ENCODE measurements at regions not wholly inside any gene's neighbourhood (a gene's known extent, or its start where the extent isn't known, plus 50 kb on each side); places are given as distances from the start of the nearest gene placed in this dataset.

DNA sequence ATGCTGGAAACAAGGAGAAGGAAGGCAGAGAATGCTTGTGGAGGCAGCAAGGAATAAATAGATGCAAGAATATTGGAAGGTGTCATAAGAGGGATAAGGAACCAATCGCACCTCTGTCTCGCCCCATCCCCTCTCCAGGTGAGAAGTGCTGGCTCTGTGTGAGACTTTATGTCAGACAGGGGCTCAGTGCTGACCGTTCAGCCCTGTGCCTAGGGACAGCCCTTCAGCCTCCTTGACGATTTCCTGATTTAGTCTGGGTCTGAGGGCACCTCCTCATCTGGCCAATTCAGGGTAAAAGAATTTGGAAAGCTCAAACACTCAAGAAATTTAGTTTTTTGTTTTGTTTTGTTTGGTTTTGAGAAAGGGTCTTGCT lies 54.9 kb downstream of the FAM241B start:
- TF ChIP-seq, protein P1, sequence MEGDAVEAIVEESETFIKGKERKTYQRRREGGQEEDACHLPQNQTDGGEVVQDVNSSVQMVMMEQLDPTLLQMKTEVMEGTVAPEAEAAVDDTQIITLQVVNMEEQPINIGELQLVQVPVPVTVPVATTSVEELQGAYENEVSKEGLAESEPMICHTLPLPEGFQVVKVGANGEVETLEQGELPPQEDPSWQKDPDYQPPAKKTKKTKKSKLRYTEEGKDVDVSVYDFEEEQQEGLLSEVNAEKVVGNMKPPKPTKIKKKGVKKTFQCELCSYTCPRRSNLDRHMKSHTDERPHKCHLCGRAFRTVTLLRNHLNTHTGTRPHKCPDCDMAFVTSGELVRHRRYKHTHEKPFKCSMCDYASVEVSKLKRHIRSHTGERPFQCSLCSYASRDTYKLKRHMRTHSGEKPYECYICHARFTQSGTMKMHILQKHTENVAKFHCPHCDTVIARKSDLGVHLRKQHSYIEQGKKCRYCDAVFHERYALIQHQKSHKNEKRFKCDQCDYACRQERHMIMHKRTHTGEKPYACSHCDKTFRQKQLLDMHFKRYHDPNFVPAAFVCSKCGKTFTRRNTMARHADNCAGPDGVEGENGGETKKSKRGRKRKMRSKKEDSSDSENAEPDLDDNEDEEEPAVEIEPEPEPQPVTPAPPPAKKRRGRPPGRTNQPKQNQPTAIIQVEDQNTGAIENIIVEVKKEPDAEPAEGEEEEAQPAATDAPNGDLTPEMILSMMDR (IDR thresholded peaks at IDR 0.05) = no peak
- TF ChIP-seq, protein P2, sequence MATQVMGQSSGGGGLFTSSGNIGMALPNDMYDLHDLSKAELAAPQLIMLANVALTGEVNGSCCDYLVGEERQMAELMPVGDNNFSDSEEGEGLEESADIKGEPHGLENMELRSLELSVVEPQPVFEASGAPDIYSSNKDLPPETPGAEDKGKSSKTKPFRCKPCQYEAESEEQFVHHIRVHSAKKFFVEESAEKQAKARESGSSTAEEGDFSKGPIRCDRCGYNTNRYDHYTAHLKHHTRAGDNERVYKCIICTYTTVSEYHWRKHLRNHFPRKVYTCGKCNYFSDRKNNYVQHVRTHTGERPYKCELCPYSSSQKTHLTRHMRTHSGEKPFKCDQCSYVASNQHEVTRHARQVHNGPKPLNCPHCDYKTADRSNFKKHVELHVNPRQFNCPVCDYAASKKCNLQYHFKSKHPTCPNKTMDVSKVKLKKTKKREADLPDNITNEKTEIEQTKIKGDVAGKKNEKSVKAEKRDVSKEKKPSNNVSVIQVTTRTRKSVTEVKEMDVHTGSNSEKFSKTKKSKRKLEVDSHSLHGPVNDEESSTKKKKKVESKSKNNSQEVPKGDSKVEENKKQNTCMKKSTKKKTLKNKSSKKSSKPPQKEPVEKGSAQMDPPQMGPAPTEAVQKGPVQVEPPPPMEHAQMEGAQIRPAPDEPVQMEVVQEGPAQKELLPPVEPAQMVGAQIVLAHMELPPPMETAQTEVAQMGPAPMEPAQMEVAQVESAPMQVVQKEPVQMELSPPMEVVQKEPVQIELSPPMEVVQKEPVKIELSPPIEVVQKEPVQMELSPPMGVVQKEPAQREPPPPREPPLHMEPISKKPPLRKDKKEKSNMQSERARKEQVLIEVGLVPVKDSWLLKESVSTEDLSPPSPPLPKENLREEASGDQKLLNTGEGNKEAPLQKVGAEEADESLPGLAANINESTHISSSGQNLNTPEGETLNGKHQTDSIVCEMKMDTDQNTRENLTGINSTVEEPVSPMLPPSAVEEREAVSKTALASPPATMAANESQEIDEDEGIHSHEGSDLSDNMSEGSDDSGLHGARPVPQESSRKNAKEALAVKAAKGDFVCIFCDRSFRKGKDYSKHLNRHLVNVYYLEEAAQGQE (IDR thresholded peaks at IDR 0.05; ENCODE audit: insufficient read depth in 1 of 2, low read depth in 2 of 2, low read length in 1 of 2) = no peak

Data from Panc1 (cell line).